Loucy (cell line): ENCODE measurements at regions not wholly inside any gene's neighbourhood (a gene's known extent, or its start where the extent isn't known, plus 50 kb on each side); places are given as distances from the start of the nearest gene placed in this dataset.

Experiments
- H2AFZ ChIP-seq: fragments of 200-600 bp; sonication (generic); 2 replicates; pipeline ENCODE4 v1.6.0; 2016; ENCODE audit warnings: antibody characterized with exemption, mild to moderate bottlenecking, low read length, moderate library complexity
- H3F3A ChIP-seq: fragments of 200-600 bp; 2 replicates; pipeline ENCODE4 v1.6.0; 2016; ENCODE audit warnings: antibody characterized with exemption, low read depth, mild to moderate bottlenecking
- H3K27me3 ChIP-seq: fragments of 200-600 bp; sonication (generic); 2 replicates; pipeline ENCODE4 v1.6.1; 2014; ENCODE audit warnings: low read length, mild to moderate bottlenecking; ENCODE audit not compliant: insufficient read depth, poor library complexity, severe bottlenecking
- H3K36me3 ChIP-seq: fragments of 200-600 bp; sonication (generic); 2 replicates; pipeline ENCODE4 v1.6.1; 2016; ENCODE audit warnings: low read length; ENCODE audit not compliant: insufficient read depth
- H3K4me1 ChIP-seq: fragments of 200-600 bp; sonication (generic); 2 replicates; pipeline ENCODE4 v1.5.1; 2014; ENCODE audit warnings: low read length, mild to moderate bottlenecking; ENCODE audit not compliant: insufficient read depth, poor library complexity, severe bottlenecking
- H3K4me2 ChIP-seq: fragments of 200-600 bp; sonication (generic); 2 replicates; pipeline ENCODE4 v1.6.0; 2014; ENCODE audit warnings: antibody characterized with exemption, low read length, low read depth, mild to moderate bottlenecking; ENCODE audit not compliant: poor library complexity, severe bottlenecking
- H3K4me3 ChIP-seq: fragments of 200-600 bp; sonication (generic); 2 replicates; pipeline ENCODE4 v1.5.1; 2014; ENCODE audit warnings: low read length, mild to moderate bottlenecking, mixed read lengths; ENCODE audit not compliant: poor library complexity, severe bottlenecking
- H3K79me2 ChIP-seq: fragments of 200-600 bp; sonication (generic); 2 replicates; pipeline ENCODE4 v1.6.1; 2014; ENCODE audit warnings: low read length; ENCODE audit not compliant: insufficient read depth
- H3K9ac ChIP-seq: fragments of 200-600 bp; sonication (generic); 2 replicates; pipeline ENCODE4 v1.6.0; 2014; ENCODE audit warnings: mild to moderate bottlenecking, low read depth, low read length, moderate library complexity; ENCODE audit not compliant: poor library complexity, severe bottlenecking
- H3K9me2 ChIP-seq: fragments of 200-600 bp; sonication (generic); replicated peaks from 2 replicates; pipeline ENCODE4 v1.6.1; 2016; ENCODE audit warnings: low read depth, low read length, mixed read lengths
- H3K9me3 ChIP-seq: fragments of 200-600 bp; sonication (generic); 2 replicates; pipeline ENCODE4 v1.6.1; 2014; ENCODE audit warnings: mild to moderate bottlenecking, antibody characterized with exemption, low read length, low read depth; ENCODE audit not compliant: insufficient read depth
- H4K20me1 ChIP-seq: fragments of 200-600 bp; sonication (generic); 2 replicates; pipeline ENCODE4 v1.6.0; 2014; ENCODE audit warnings: antibody characterized with exemption, low read length, mild to moderate bottlenecking; ENCODE audit not compliant: insufficient read depth, poor library complexity, severe bottlenecking
- CTCF ChIP-seq: fragments of 200-600 bp; sonication (generic); conservative IDR thresholded peaks from 2 replicates; pipeline ENCODE4 v1.5.1; 2014; ENCODE audit warnings: mild to moderate bottlenecking, antibody characterized with exemption, low read length
- EZH2phosphoT487 ChIP-seq: fragments of 200-600 bp; IDR thresholded peaks from 2 replicates; pipeline ENCODE4 v1.6.1; 2018; ENCODE audit warnings: antibody characterized with exemption, mild to moderate bottlenecking, moderate library complexity, borderline replicate concordance

GRCh38 chr9:12464400-12464799, 228.8 kb upstream of the TYRP1 start:
- Histone ChIP-seq H3K9me3 (no peaks in the 10 kb centered on the region), H3K27me3 (no peaks in the 10 kb centered on the region), H3K4me2 (no peak overlapping the region), H3K4me3 (no peak overlapping the region), H3K9me2 (no peaks in the 10 kb centered on the region), H3K9ac (no peak overlapping the region), H2AFZ (no peak overlapping the region), H3F3A (no peaks in the 10 kb centered on the region), H3K36me3 (no peaks in the 10 kb centered on the region), H3K4me1 (no peaks in the 10 kb centered on the region), H4K20me1 (no peaks in the 10 kb centered on the region), H3K79me2 (no peaks in the 10 kb centered on the region)
- TF ChIP-seq EZH2phosphoT487 (no peak), CTCF (no peak)

DNA sequence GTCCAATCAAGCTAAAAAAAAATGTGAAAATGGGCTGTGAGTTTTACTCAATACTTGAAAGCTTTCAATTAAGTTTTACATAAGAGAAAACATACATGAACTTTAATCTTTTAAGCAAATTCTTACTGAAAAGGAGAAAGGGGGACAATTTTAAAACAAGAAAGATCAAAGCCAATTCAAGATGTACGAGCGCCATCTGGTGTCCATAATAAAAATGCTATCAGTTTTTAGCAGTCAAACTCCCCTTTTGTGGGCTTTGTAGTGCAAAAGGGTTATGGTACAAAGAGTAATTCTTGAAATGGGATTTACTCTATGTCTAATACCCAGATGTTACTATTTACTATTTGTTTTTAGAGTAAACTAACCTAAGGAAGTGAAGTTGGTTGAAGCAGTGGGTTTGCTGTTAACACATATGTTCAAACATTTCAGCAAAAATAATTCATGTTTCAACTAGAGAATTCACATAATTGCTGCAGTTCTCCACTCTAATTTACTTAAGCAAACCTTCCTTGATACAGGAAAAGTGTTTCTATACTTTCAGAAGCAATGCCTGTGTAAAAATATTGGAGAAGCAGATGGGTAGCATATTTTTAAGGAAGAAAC, 228.2 kb upstream of the TYRP1 start:
- Histone ChIP-seq H3K4me1 (no peaks in the 10 kb centered on the region), H2AFZ (no peak overlapping the region), H3K9me2 (no peaks in the 10 kb centered on the region), H4K20me1 (no peaks in the 10 kb centered on the region), H3K36me3 (no peaks in the 10 kb centered on the region), H3K27me3 (no peaks in the 10 kb centered on the region), H3K79me2 (no peaks in the 10 kb centered on the region), H3K4me2 (no peak overlapping the region), H3K4me3 (no peak overlapping the region), H3K9ac (no peak overlapping the region), H3F3A (no peaks in the 10 kb centered on the region), H3K9me3 (no peaks in the 10 kb centered on the region)
- no peak for TF ChIP-seq EZH2phosphoT487
- TF ChIP-seq CTCF: peak; percentile 88

- Histone ChIP-seq H3K4me1 (no peaks in the 10 kb centered on the region), H3K36me3 (no peaks in the 10 kb centered on the region), H2AFZ (no peak overlapping the region), H3F3A (no peaks in the 10 kb centered on the region), H3K9me3 (no peaks in the 10 kb centered on the region), H4K20me1 (no peaks in the 10 kb centered on the region), H3K9me2 (no peaks in the 10 kb centered on the region), H3K4me3 (no peak overlapping the region), H3K4me2 (no peak overlapping the region), H3K79me2 (no peaks in the 10 kb centered on the region), H3K27me3 (no peaks in the 10 kb centered on the region), H3K9ac (no peak overlapping the region)
- TF ChIP-seq EZH2phosphoT487 (no peak), CTCF (no peak)
Observed at GRCh38 chr9:12469084-12469483, 224.1 kb upstream of the TYRP1 start.
